ENCODE measurements at regions not wholly inside any gene's neighbourhood (a gene's known extent, or its start where the extent isn't known, plus 50 kb on each side); places are given as distances from the start of the nearest gene placed in this dataset.

GRCh38 chr10:78857193-78857592, 211.6 kb upstream of the ZMIZ1 start:
- TF ChIP-seq CTCF (conservative IDR thresholded peaks at IDR 0.05; ENCODE audit: low read length) (no peak), EZH2phosphoT487 (IDR thresholded peaks at IDR 0.05; ENCODE audit: borderline replicate concordance, low read depth, low read length) (no peak)
- H3K4me3 ChIP-seq (ENCODE audit: low read depth, low read length, poor library complexity, severe bottlenecking) = no peak overlapping the region
- no peak overlapping the region for H3K4me2 ChIP-seq (ENCODE audit: low read length)
- ChIA-PET POLR2A (no interaction called here), CTCF (ENCODE audit: unreplicated experiment) (no interaction called here)
- no TSS peak for BruUV-seq (replicated peaks)
- no peaks in the 10 kb centered on the region for H3K9me2 ChIP-seq (ENCODE audit: insufficient read depth, low read length)
- no peaks in the 10 kb centered on the region for H3K4me1 ChIP-seq (ENCODE audit: insufficient read depth, low read length, poor library complexity, severe bottlenecking)
- H2AFZ ChIP-seq (ENCODE audit: low read length) = no peak overlapping the region
- no peaks in the 10 kb centered on the region for H3K9me3 ChIP-seq (ENCODE audit: low read length)
- intact Hi-C loops (cut with micrococcal nuclease; ENCODE audit: unreplicated experiment) = no loop called here
- H4K20me1 ChIP-seq (ENCODE audit: insufficient read depth, low read length) = no peaks in the 10 kb centered on the region
- no peaks in the 10 kb centered on the region for H3K79me2 ChIP-seq (ENCODE audit: insufficient read depth, low read depth, low read length)
- no peaks in the 10 kb centered on the region for H3K36me3 ChIP-seq (ENCODE audit: insufficient read depth, low read length)
- DNase-seq (ENCODE audit: low spot score) = no peak
- no peak overlapping the region for H3K27ac ChIP-seq (ENCODE audit: low read depth, low read length, poor library complexity, severe bottlenecking)

- Histone ChIP-seq H3K4me2 (ENCODE audit: low read length) (no peak overlapping the region), H3K4me3 (ENCODE audit: low read depth, low read length, poor library complexity, severe bottlenecking) (no peak overlapping the region), H3K4me1 (ENCODE audit: insufficient read depth, low read length, poor library complexity, severe bottlenecking) (no peaks in the 10 kb centered on the region), H3K9me3 (ENCODE audit: low read length) (no peaks in the 10 kb centered on the region), H3K9me2 (ENCODE audit: insufficient read depth, low read length) (no peaks in the 10 kb centered on the region), H3K27ac (ENCODE audit: low read depth, low read length, poor library complexity, severe bottlenecking) (no peak overlapping the region), H2AFZ (ENCODE audit: low read length) (no peak overlapping the region), H4K20me1 (ENCODE audit: insufficient read depth, low read length) (no peaks in the 10 kb centered on the region), H3K36me3 (ENCODE audit: insufficient read depth, low read length) (no peaks in the 10 kb centered on the region), H3K79me2 (ENCODE audit: insufficient read depth, low read depth, low read length) (no peaks in the 10 kb centered on the region)
- CTCF ChIA-PET (ENCODE audit: unreplicated experiment) = no interaction called here
- BruUV-seq (replicated peaks) = no TSS peak
- POLR2A ChIA-PET = no interaction called here
- intact Hi-C loops (cut with micrococcal nuclease; ENCODE audit: unreplicated experiment) = no loop called here
- no peak for DNase-seq (ENCODE audit: low spot score)
- TF ChIP-seq EZH2phosphoT487 (IDR thresholded peaks at IDR 0.05; ENCODE audit: borderline replicate concordance, low read depth, low read length) (no peak), CTCF (conservative IDR thresholded peaks at IDR 0.05; ENCODE audit: low read length) (no peak)
These were observed 209.5 kb upstream of the ZMIZ1 start for GRCh38 chr10:78859266-78859665.

- TF ChIP-seq CTCF (conservative IDR thresholded peaks at IDR 0.05; ENCODE audit: low read length) (no peak), EZH2phosphoT487 (IDR thresholded peaks at IDR 0.05; ENCODE audit: borderline replicate concordance, low read depth, low read length) (no peak)
- Histone ChIP-seq H3K4me1 (ENCODE audit: insufficient read depth, low read length, poor library complexity, severe bottlenecking) (no peaks in the 10 kb centered on the region), H3K36me3 (ENCODE audit: insufficient read depth, low read length) (no peaks in the 10 kb centered on the region), H3K4me2 (ENCODE audit: low read length) (no peak overlapping the region), H3K4me3 (ENCODE audit: low read depth, low read length, poor library complexity, severe bottlenecking) (no peak overlapping the region), H3K27ac (ENCODE audit: low read depth, low read length, poor library complexity, severe bottlenecking) (no peak overlapping the region), H4K20me1 (ENCODE audit: insufficient read depth, low read length) (no peaks in the 10 kb centered on the region), H3K9me2 (ENCODE audit: insufficient read depth, low read length) (no peaks in the 10 kb centered on the region), H3K79me2 (ENCODE audit: insufficient read depth, low read depth, low read length) (no peaks in the 10 kb centered on the region), H3K9me3 (ENCODE audit: low read length) (no peaks in the 10 kb centered on the region), H2AFZ (ENCODE audit: low read length) (no peak overlapping the region)
- no peak for DNase-seq (ENCODE audit: low spot score)
- no TSS peak for BruUV-seq (replicated peaks)
- ChIA-PET CTCF (ENCODE audit: unreplicated experiment) (no interaction called here), POLR2A (interaction anchor here (0.6 kb wide), 1 partner anchor 655 kb away, joined by 4 read pairs; no protein-coding TSS in a partner anchor)
- intact Hi-C loops (cut with micrococcal nuclease; ENCODE audit: unreplicated experiment) = no loop called here
These were observed 209.0 kb upstream of the ZMIZ1 start for GRCh38 chr10:78859769-78860168.

Data from OCI-LY7 (cell line).